HepG2 (cell line): ENCODE measurements at regions not wholly inside any gene's neighbourhood (a gene's known extent, or its start where the extent isn't known, plus 50 kb on each side); places are given as distances from the start of the nearest gene placed in this dataset.

Experiments
- ATAC-seq: fragments of 200-7000 bp; cut with Tn5 transposase; 3 replicates; pipeline ENCODE4 v1.9.1; 2020; ENCODE audit warnings: mild to moderate bottlenecking, moderate library complexity
- BruUV-seq: library from RNA; stranded (reverse); fragments of 400-500 nt; replicated peaks from 2 replicates; lab custom pipeline; 2021; lab: Mats Ljungman, UMichigan
- CTCF ChIA-PET: fragments of 300-600 bp; formaldehyde crosslinking; extraction: SDS; loops from one replicate; lab custom pipeline; 2021; ENCODE audit warnings: low total read pairs, inconsistent platforms, low intra/inter-chr PET ratio; lab: Yijun Ruan, JAX
- POLR2A ChIA-PET: fragments of 350-600 bp; sonication (Branson Sonifier 250); formaldehyde crosslinking; loops from one replicate; lab custom pipeline; 2020; ENCODE audit warnings: antibody characterized with exemption, inconsistent platforms; lab: Yijun Ruan, JAX
- DNase-seq: peaks from one replicate; pipeline ENCODE4 v3.0.0-alpha.2; 2015; ENCODE audit warnings: low spot score
- FAIRE-seq: peaks from 3 replicates; lab custom pipeline; 2011; peaks lifted over from hg19 to GRCh38; lab: Jason Lieb, UNC
- H2AFZ ChIP-seq: one replicate; pipeline ENCODE4 v1.6.1; 2011; ENCODE audit warnings: low read length, inconsistent platforms
- H3K27ac ChIP-seq: fragments of 300-600 bp; 3 replicates; pipeline ENCODE4 v1.8.0; 2011; ENCODE audit warnings: mixed run types, mild to moderate bottlenecking, mixed read lengths, low read length, inconsistent platforms; ENCODE audit not compliant: insufficient read depth; ENCODE audit errors: extremely low read length
- H3K27me3 ChIP-seq, 2 experiments: fragments of 200-600 bp in 1 of 2; 2 replicates in 1 of 2; 3 replicates in 1 of 2; pipeline versions ENCODE4 v1.6.0 to v1.8.0; 2011; ENCODE audit warnings: low read length in 2 of 2, mild to moderate bottlenecking in 2 of 2, moderate library complexity in 2 of 2, inconsistent platforms in 1 of 2; ENCODE audit not compliant: insufficient read depth in 2 of 2, control insufficient read depth in 1 of 2
- H3K36me3 ChIP-seq, 2 experiments: fragments of 200-600 bp in 1 of 2; replicated peaks in 1 of 2; 2 replicates in 1 of 2; 3 replicates in 1 of 2; pipeline versions ENCODE4 v1.5.1 to v1.8.0; 2011; ENCODE audit warnings: low read length in 2 of 2, inconsistent platforms in 1 of 2; ENCODE audit not compliant: insufficient read depth in 2 of 2, control insufficient read depth in 1 of 2
- H3K4me1 ChIP-seq: 2 replicates; pipeline ENCODE4 v1.5.1; 2012; ENCODE audit warnings: low read length, inconsistent platforms; ENCODE audit not compliant: insufficient read depth
- H3K4me2 ChIP-seq: 2 replicates; pipeline ENCODE4 v1.6.0; 2011; ENCODE audit warnings: low read depth, low read length, inconsistent platforms
- H3K4me3 ChIP-seq, 3 experiments: fragments of 200-600 bp in 1 of 3; sonication (generic), shearing (Covaris generic) in 1 of 3; replicated peaks in 1 of 3; 2 replicates each; pipeline ENCODE4 v1.5.1; 2011 to 2016; ENCODE audit warnings: low read length in 3 of 3, inconsistent platforms in 2 of 3, low read depth in 2 of 3, mild to moderate bottlenecking in 2 of 3, control low read depth in 1 of 3, mixed read lengths in 1 of 3; ENCODE audit not compliant: insufficient read depth in 1 of 3
- H3K79me2 ChIP-seq: one replicate; pipeline ENCODE4 v1.6.1; 2011; ENCODE audit warnings: low read length, inconsistent platforms; ENCODE audit not compliant: insufficient read depth
- H3K9ac ChIP-seq: 2 replicates; pipeline ENCODE4 v1.6.0; 2011; ENCODE audit warnings: mild to moderate bottlenecking, low read depth, low read length, inconsistent platforms; ENCODE audit not compliant: insufficient read depth
- H3K9me3 ChIP-seq: 2 replicates; pipeline ENCODE4 v1.5.1; 2012; ENCODE audit warnings: mild to moderate bottlenecking, low read length
- H4K20me1 ChIP-seq: 2 replicates; pipeline ENCODE4 v1.6.0; 2011; ENCODE audit warnings: inconsistent platforms, mild to moderate bottlenecking, low read length, moderate library complexity; ENCODE audit not compliant: insufficient read depth
- GMEB2 ChIP-seq: IDR thresholded peaks from 2 replicates; pipeline ENCODE4 v1.6.1; 2016; ENCODE audit warnings: missing biosample characterization, missing genetic modification reagents, low read depth
- IKZF1 ChIP-seq: fragments of 450-650 bp; IDR thresholded peaks from 2 replicates; pipeline ENCODE4 v1.7.1; 2016
- MIXL1 ChIP-seq: IDR thresholded peaks from 2 replicates; pipeline ENCODE4 v1.6.1; 2016
- RELA ChIP-seq: sonication (generic); formaldehyde crosslinking; IDR thresholded peaks from 2 replicates; pipeline ENCODE4 v1.4.0; 2020; ENCODE audit warnings: missing genetic modification reagents
- ZNF503 ChIP-seq: sonication (generic); formaldehyde crosslinking; IDR thresholded peaks from 2 replicates; pipeline ENCODE4 v1.4.0; 2020; ENCODE audit warnings: missing genetic modification reagents
- WGBS: methylation state at CpG from one replicate; pipeline ENCODE4 v1.1.6; 2017; ENCODE audit warnings: low lambda C conversion rate; 5-methylcytosine and 5-hydroxymethylcytosine counted together
- in situ Hi-C: cut with HindIII; loops from 2 replicates; pipeline ENCODE4 v1.10.0; 2017; ENCODE audit warnings: low pct_unique_long_range_greater_than_20kb; ENCODE audit not compliant: extremely low pct_ligation_motif_present
- intact Hi-C: fragments of 100-400 bp; cut with micrococcal nuclease; formaldehyde crosslinking; loops from one replicate; pipeline ENCODE4 v1.10.0; 2022; ENCODE audit not compliant: unreplicated experiment

GRCh38 chr10:71005337-71006305 lies 117.3 kb upstream of the PCBD1 start:
- no peak; the same call in 2 of the 3 replicates for ATAC-seq
- H3K36me3 ChIP-seq: no peaks in the 10 kb centered on the region
- no peak for DNase-seq
- TF ChIP-seq RELA (CRISPR knock-in tag): no peak
- TF ChIP-seq ZNF503 (CRISPR knock-in tag): no peak
- TF ChIP-seq IKZF1: no peak
- no peak for TF ChIP-seq GMEB2 (CRISPR knock-in tag)
- TF ChIP-seq MIXL1 (CRISPR knock-in tag): no peak
- BruUV-seq: no TSS peak
- ChIA-PET CTCF (no interaction called here), POLR2A (no interaction called here)
- no peaks in the 10 kb centered on the region for H3K79me2 ChIP-seq
- no peak overlapping the region for H3K27ac ChIP-seq
- H4K20me1 ChIP-seq: no peaks in the 10 kb centered on the region
- peaks cover 1 to 25% of the 10 kb centered on the region in 2 experiments; a peak in 3 of 5 replicates for H3K27me3 ChIP-seq
- H3K9ac ChIP-seq: no peak overlapping the region
- H3K4me2 ChIP-seq: no peak overlapping the region
- H3K4me1 ChIP-seq: no peaks in the 10 kb centered on the region
- in situ Hi-C loops: no loop called here
- no peak overlapping the region for H2AFZ ChIP-seq
- WGBS: 25% methylated on average over 7 of the region's 23 CpGs
- intact Hi-C loops: no loop called here
- H3K9me3 ChIP-seq: no peaks in the 10 kb centered on the region
- no peak for FAIRE-seq
- H3K4me3 ChIP-seq: no peak overlapping the region
